ENCODE measurements at regions not wholly inside any gene's neighbourhood (a gene's known extent, or its start where the extent isn't known, plus 50 kb on each side); places are given as distances from the start of the nearest gene placed in this dataset.
A peak's percentile ranks its signal among the peaks of the same experiment; 100 is the strongest.

DNA sequence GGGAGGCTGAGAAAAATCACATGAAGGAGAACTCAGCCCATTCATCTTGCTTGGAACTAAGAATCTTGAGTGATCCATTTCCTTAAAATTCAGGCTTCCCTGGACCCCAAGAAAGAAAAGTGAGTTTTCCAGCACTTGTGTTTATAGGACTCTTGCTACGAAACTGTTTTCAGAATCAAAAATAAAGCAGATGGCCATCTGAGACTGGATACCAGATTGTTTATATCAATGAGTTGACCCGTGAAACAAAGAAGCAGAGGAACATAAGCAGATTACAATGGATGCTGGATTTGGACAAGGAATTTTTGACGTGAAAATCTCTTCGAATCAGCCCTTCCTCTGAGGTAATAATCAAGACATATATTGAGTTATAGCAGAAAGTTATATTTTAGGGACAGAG lies 223.2 kb downstream of the SYK start:
- ChIA-PET POLR2A (interaction anchor here in 1 of 2 donors (0.7 kb wide), 1 partner anchor 34 kb away, joined by 3 read pairs; no protein-coding TSS in a partner anchor), CTCF (interaction anchor here in 1 of 2 donors (1.2 kb wide), 1 partner anchor 12 kb away, joined by 3 read pairs; no protein-coding TSS in a partner anchor)
- ATAC-seq (replicated peaks in 1 of 4) (no peak), DNase-seq (no peak)
- Histone ChIP-seq H3K4me1 (ENCODE audit: control insufficient read depth in 1 of 2, extremely low read depth in 1 of 2, insufficient read depth in 2 of 2, low read length in 2 of 2) (no peaks in the 10 kb centered on the region), H3K4me3 (ENCODE audit: control insufficient read depth in 1 of 2, extremely low read depth in 1 of 2, low read length in 1 of 2) (no peak overlapping the region), H3K9me3 (no peaks in the 10 kb centered on the region), H3K27me3 (replicated peaks in 1 of 2; ENCODE audit: control insufficient read depth in 2 of 2, extremely low read depth in 1 of 2, insufficient read depth in 2 of 2, low read length in 1 of 2) (peaks cover 0 to 8% of the 10 kb centered on the region in 2 experiments), H3K27ac (ENCODE audit: low read length) (no peak overlapping the region), H3K36me3 (ENCODE audit: control insufficient read depth in 2 of 2, extremely low read depth in 1 of 2, insufficient read depth in 1 of 2, low read length in 1 of 2) (no peaks in the 10 kb centered on the region)
- Mint-ChIP-seq H3K4me1 (no peaks in the 10 kb centered on the region), H3K4me3 (no peak overlapping the region), H3K27ac (no peak overlapping the region), H3K27me3 (peaks cover 8 to 15% of the 10 kb centered on the region in 2 donors), H3K9me3 (no peaks in the 10 kb centered on the region), H3K36me3 (no peaks in the 10 kb centered on the region)
- 73% methylated on average over 2 of the region's 4 CpGs for WGBS (ENCODE audit: insufficient coverage)

DNA sequence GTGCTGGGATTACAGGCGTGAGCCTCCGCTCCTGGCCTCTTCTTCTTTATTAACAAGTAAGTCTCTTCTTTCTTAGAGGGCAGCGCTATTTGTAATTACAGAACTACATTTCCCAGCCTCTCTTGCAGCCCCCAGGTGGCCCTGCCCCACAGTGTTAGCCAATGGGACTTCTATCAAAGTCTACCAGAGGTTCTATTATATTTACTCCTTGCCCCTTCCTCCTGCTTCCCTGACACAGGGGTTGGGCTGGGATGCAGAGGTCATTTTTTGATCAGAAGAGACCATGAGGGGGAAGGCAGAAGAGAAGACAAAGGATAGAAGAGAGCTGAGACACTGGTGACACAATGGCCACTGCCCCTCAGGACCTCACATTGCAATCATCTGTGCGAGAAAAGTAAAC lies 224.2 kb downstream of the SYK start:
- CTCF ChIA-PET = no interaction called here
- Mint-ChIP-seq H3K27me3 (peaks cover 5 to 11% of the 10 kb centered on the region in 2 donors), H3K27ac (no peak overlapping the region), H3K4me1 (no peaks in the 10 kb centered on the region), H3K9me3 (no peaks in the 10 kb centered on the region), H3K4me3 (no peak overlapping the region), H3K36me3 (no peaks in the 10 kb centered on the region)
- 100% methylated on average over 2 of the region's 4 CpGs for WGBS (ENCODE audit: insufficient coverage)
- ATAC-seq (replicated peaks in 1 of 4) (no peak), DNase-seq (no peak)
- Histone ChIP-seq H3K4me1 (ENCODE audit: control insufficient read depth in 1 of 2, extremely low read depth in 1 of 2, insufficient read depth in 2 of 2, low read length in 2 of 2) (no peaks in the 10 kb centered on the region), H3K27me3 (replicated peaks in 1 of 2; ENCODE audit: control insufficient read depth in 2 of 2, extremely low read depth in 1 of 2, insufficient read depth in 2 of 2, low read length in 1 of 2) (peaks cover 0 to 8% of the 10 kb centered on the region in 2 experiments), H3K27ac (ENCODE audit: low read length) (no peak overlapping the region), H3K36me3 (ENCODE audit: control insufficient read depth in 2 of 2, extremely low read depth in 1 of 2, insufficient read depth in 1 of 2, low read length in 1 of 2) (no peaks in the 10 kb centered on the region), H3K9me3 (no peaks in the 10 kb centered on the region), H3K4me3 (ENCODE audit: control insufficient read depth in 1 of 2, extremely low read depth in 1 of 2, low read length in 1 of 2) (no peak overlapping the region)
- POLR2A ChIA-PET = no interaction called here

DNA sequence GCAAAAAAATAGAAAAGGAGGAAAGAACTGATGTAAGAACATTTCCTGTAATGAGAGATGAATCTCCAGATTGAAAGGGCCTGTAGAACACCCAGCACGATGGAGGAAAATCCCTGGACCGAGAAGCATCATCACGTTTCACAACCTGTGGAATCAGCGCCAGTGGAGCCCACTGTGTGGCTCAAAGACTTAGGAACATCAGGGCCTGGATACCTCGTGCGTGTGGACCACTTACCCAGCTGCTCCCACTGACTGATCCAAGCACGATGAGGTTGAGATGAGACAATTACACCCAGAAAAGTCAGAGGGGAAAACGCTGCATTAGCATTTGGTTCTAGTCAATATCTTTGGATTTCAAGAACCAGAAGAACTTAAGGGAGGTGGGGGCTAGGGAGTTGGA lies 224.6 kb downstream of the SYK start:
- H3K36me3 ChIP-seq (ENCODE audit: control insufficient read depth in 2 of 2, extremely low read depth in 1 of 2, insufficient read depth in 1 of 2, low read length in 1 of 2) = no peaks in the 10 kb centered on the region
- H3K4me1 ChIP-seq (ENCODE audit: control insufficient read depth in 1 of 2, extremely low read depth in 1 of 2, insufficient read depth in 2 of 2, low read length in 2 of 2) = no peaks in the 10 kb centered on the region
- ChIA-PET CTCF (no interaction called here), POLR2A (no interaction called here)
- H3K4me3 ChIP-seq (ENCODE audit: control insufficient read depth in 1 of 2, extremely low read depth in 1 of 2, low read length in 1 of 2) = no peak overlapping the region
- no peak overlapping the region for H3K27ac ChIP-seq (ENCODE audit: low read length)
- H3K36me3 Mint-ChIP-seq = no peaks in the 10 kb centered on the region
- H3K27me3 ChIP-seq (replicated peaks in 1 of 2; ENCODE audit: control insufficient read depth in 2 of 2, extremely low read depth in 1 of 2, insufficient read depth in 2 of 2, low read length in 1 of 2) = peaks cover 0 to 8% of the 10 kb centered on the region in 2 experiments
- WGBS (ENCODE audit: insufficient coverage) = 72% methylated on average over 8 of the region's 8 CpGs
- no peak overlapping the region for H3K27ac Mint-ChIP-seq
- no peaks in the 10 kb centered on the region for H3K4me1 Mint-ChIP-seq
- DNase-seq (no peak), ATAC-seq (replicated peaks in 1 of 4) (no peak)
- H3K4me3 Mint-ChIP-seq = no peak overlapping the region
- H3K9me3 ChIP-seq = no peaks in the 10 kb centered on the region
- H3K27me3 Mint-ChIP-seq = peaks cover 5 to 9% of the 10 kb centered on the region in 2 donors
- no peaks in the 10 kb centered on the region for H3K9me3 Mint-ChIP-seq

DNA sequence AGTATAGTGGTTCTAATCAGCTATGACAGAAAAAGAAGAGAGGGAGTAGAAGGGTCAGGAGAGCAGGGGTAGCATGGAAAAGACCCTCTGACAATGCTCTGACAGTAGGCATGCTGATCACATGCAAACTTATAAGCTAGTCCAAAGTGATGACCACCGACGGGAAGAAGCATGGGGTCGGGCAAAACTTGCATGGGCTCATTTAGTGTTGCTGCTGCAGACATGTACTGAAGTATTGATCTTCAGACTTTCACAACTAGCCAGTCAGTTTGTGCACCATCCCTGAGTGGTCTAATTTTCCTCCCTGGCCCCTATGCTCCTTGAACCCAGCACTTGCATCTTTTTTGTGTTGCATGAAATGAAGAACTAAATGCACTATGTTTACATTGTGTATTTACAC lies 225.4 kb downstream of the SYK start:
- no peak overlapping the region for H3K4me3 Mint-ChIP-seq
- ATAC-seq (replicated peaks in 1 of 4) = no peak
- no peaks in the 10 kb centered on the region for H3K9me3 Mint-ChIP-seq
- CTCF ChIA-PET = no interaction called here
- 97% methylated on average over 3 of the region's 3 CpGs for WGBS (ENCODE audit: insufficient coverage)
- H3K4me1 Mint-ChIP-seq = no peaks in the 10 kb centered on the region
- Histone ChIP-seq H3K36me3 (ENCODE audit: control insufficient read depth in 2 of 2, extremely low read depth in 1 of 2, insufficient read depth in 1 of 2, low read length in 1 of 2) (no peaks in the 10 kb centered on the region), H3K4me1 (ENCODE audit: control insufficient read depth in 1 of 2, extremely low read depth in 1 of 2, insufficient read depth in 2 of 2, low read length in 2 of 2) (no peaks in the 10 kb centered on the region), H3K27ac (ENCODE audit: low read length) (no peak overlapping the region), H3K27me3 (replicated peaks in 1 of 2; ENCODE audit: control insufficient read depth in 2 of 2, extremely low read depth in 1 of 2, insufficient read depth in 2 of 2, low read length in 1 of 2) (peaks cover 0 to 11% of the 10 kb centered on the region in 2 experiments), H3K4me3 (ENCODE audit: control insufficient read depth in 1 of 2, extremely low read depth in 1 of 2, low read length in 1 of 2) (no peak overlapping the region), H3K9me3 (no peaks in the 10 kb centered on the region)
- no peak for DNase-seq
- H3K27ac Mint-ChIP-seq = no peak overlapping the region
- H3K27me3 Mint-ChIP-seq = peaks cover 8 to 13% of the 10 kb centered on the region in 2 donors
- H3K36me3 Mint-ChIP-seq = no peaks in the 10 kb centered on the region
- POLR2A ChIA-PET = no interaction called here

DNA sequence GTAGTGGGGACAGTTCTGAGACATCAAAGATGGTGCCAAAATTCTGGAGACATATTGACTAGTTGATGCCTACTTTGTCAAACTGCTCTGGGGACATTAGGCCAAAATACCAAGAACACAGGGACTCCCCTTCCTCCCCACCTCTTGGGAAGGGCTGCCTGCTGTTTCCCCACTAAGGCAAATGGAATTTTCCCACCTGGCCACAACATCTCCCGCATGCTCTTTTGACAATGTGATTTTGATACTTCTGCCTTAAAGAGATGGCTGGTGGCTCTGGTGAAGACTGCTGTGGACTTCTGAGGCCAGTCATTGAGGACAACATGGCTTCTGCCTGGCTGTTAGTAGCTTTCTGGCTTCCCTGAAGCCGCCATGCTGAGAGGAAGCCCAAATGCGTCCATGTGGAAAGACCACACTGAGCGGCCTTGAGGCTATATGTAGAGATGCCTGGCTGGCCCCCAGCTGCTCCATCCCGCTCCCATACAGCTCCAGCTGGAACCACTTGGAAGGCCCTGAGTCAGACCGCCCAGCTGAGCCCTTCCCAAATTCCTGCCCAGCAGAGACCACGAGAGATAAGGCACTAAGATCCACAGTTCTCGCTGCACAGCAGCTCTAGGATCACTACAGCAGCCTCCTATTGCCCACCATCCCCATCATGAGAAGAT lies 226.7 kb downstream of the SYK start:
- peaks cover 8 to 12% of the 10 kb centered on the region in 2 donors for H3K27me3 Mint-ChIP-seq
- no peaks in the 10 kb centered on the region for H3K4me1 Mint-ChIP-seq
- H3K27me3 ChIP-seq (replicated peaks in 1 of 2; ENCODE audit: control insufficient read depth in 2 of 2, extremely low read depth in 1 of 2, insufficient read depth in 2 of 2, low read length in 1 of 2) = peaks cover 0 to 11% of the 10 kb centered on the region in 2 experiments
- ChIA-PET POLR2A (no interaction called here), CTCF (no interaction called here)
- no peak overlapping the region for H3K27ac ChIP-seq (ENCODE audit: low read length)
- H3K4me1 ChIP-seq (ENCODE audit: control insufficient read depth in 1 of 2, extremely low read depth in 1 of 2, insufficient read depth in 2 of 2, low read length in 2 of 2) = no peaks in the 10 kb centered on the region
- H3K36me3 ChIP-seq (ENCODE audit: control insufficient read depth in 2 of 2, extremely low read depth in 1 of 2, insufficient read depth in 1 of 2, low read length in 1 of 2) = no peaks in the 10 kb centered on the region
- no peak for ATAC-seq (replicated peaks in 1 of 4)
- no peak overlapping the region for H3K27ac Mint-ChIP-seq
- H3K9me3 Mint-ChIP-seq = no peaks in the 10 kb centered on the region
- no peaks in the 10 kb centered on the region for H3K9me3 ChIP-seq
- no peak overlapping the region for H3K4me3 Mint-ChIP-seq
- no peak overlapping the region for H3K4me3 ChIP-seq (ENCODE audit: control insufficient read depth in 1 of 2, extremely low read depth in 1 of 2, low read length in 1 of 2)
- no peaks in the 10 kb centered on the region for H3K36me3 Mint-ChIP-seq
- DNase-seq = peak in 1 of 35 experiments; percentile 18
- 94% methylated on average over 8 of the region's 8 CpGs for WGBS (ENCODE audit: insufficient coverage)

DNA sequence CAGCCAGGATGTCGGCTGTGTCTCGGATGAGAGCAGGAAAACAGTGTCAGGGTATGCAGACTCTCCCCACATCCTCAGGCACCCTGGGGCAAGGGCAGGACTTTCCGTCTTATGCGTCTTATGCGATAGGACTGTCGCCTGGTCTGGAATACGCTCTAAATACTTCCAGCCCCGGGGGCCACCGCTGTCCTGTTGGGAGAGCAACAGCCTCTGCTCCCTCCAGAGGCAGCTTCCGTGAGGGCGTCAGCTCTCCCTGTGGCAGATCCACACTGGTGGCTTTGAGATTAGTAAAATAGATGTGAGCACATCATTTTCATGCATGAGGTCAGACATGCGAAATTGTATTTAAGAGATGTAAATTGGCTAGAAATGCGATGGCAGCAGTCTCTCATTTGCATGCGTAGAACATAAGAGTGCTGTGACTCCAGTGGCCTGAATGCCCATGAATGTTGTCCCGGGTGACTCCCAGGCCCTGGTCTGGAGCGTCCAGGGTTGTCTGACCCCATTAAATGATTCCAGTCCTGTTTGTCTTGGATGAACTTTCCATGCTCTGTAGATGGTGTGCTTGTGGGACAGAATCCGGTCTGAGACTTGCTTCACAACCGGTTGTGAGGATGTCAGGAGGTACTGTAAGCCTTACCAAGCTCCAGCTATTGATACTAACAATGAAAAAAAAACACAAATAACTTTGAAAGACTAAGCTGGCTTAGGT lies 228.2 kb downstream of the SYK start:
- Mint-ChIP-seq H3K4me3 (no peak overlapping the region), H3K9me3 (no peaks in the 10 kb centered on the region), H3K27ac (no peak overlapping the region), H3K36me3 (no peaks in the 10 kb centered on the region), H3K27me3 (peaks cover 8 to 13% of the 10 kb centered on the region in 2 donors), H3K4me1 (no peaks in the 10 kb centered on the region)
- H3K27me3 ChIP-seq (replicated peaks in 1 of 2; ENCODE audit: control insufficient read depth in 2 of 2, extremely low read depth in 1 of 2, insufficient read depth in 2 of 2, low read length in 1 of 2) = peaks cover 0 to 11% of the 10 kb centered on the region in 2 experiments
- DNase-seq = peak in 1 of 35 experiments; percentile 11
- ChIA-PET POLR2A (no interaction called here), CTCF (interaction anchor here in 1 of 2 donors (0.6 kb wide), 1 partner anchor 276 kb away, joined by 3 read pairs; no protein-coding TSS in a partner anchor)
- H3K36me3 ChIP-seq (ENCODE audit: control insufficient read depth in 2 of 2, extremely low read depth in 1 of 2, insufficient read depth in 1 of 2, low read length in 1 of 2) = no peaks in the 10 kb centered on the region
- H3K4me1 ChIP-seq (ENCODE audit: control insufficient read depth in 1 of 2, extremely low read depth in 1 of 2, insufficient read depth in 2 of 2, low read length in 2 of 2) = no peaks in the 10 kb centered on the region
- no peaks in the 10 kb centered on the region for H3K9me3 ChIP-seq
- 91% methylated on average over 11 of the region's 18 CpGs for WGBS (ENCODE audit: insufficient coverage)
- ATAC-seq (replicated peaks in 1 of 4) = no peak
- H3K4me3 ChIP-seq (ENCODE audit: control insufficient read depth in 1 of 2, extremely low read depth in 1 of 2, low read length in 1 of 2) = no peak overlapping the region
- no peak overlapping the region for H3K27ac ChIP-seq (ENCODE audit: low read length)
